ENCODE measurements at regions not wholly inside any gene's neighbourhood (a gene's known extent, or its start where the extent isn't known, plus 50 kb on each side); places are given as distances from the start of the nearest gene placed in this dataset.

GRCh38 chr6:170185175-170185978 lies 105.5 kb downstream of the DLL1 start (continued):
- TF ChIP-seq POLR2AphosphoS5 (IDR thresholded peaks at IDR 0.05; ENCODE audit: low read depth, low read length) = no peak
- TF ChIP-seq, protein P1, sequence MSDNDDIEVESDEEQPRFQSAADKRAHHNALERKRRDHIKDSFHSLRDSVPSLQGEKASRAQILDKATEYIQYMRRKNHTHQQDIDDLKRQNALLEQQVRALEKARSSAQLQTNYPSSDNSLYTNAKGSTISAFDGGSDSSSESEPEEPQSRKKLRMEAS (IDR thresholded peaks at IDR 0.05; ENCODE audit: low read depth) = no peak
- no peak for TF ChIP-seq RXRA (IDR thresholded peaks at IDR 0.05; ENCODE audit: borderline replicate concordance, low read depth)
- TF ChIP-seq FOSL2 (IDR thresholded peaks at IDR 0.05; ENCODE audit: borderline replicate concordance, low read depth) = no peak
- no peak for TF ChIP-seq GABPA (IDR thresholded peaks at IDR 0.05; ENCODE audit: low read depth)
- no peak for TF ChIP-seq IRF3 (IDR thresholded peaks at IDR 0.05; ENCODE audit: low read depth, low read length)
- no peak for TF ChIP-seq ZBTB33 (IDR thresholded peaks at IDR 0.05; ENCODE audit: borderline replicate concordance, low read depth)
- no peak for TF ChIP-seq RAD21 (IDR thresholded peaks at IDR 0.05; ENCODE audit: low read length)
- no peak for TF ChIP-seq TCF12 (IDR thresholded peaks at IDR 0.05)
- TF ChIP-seq, protein P2, sequence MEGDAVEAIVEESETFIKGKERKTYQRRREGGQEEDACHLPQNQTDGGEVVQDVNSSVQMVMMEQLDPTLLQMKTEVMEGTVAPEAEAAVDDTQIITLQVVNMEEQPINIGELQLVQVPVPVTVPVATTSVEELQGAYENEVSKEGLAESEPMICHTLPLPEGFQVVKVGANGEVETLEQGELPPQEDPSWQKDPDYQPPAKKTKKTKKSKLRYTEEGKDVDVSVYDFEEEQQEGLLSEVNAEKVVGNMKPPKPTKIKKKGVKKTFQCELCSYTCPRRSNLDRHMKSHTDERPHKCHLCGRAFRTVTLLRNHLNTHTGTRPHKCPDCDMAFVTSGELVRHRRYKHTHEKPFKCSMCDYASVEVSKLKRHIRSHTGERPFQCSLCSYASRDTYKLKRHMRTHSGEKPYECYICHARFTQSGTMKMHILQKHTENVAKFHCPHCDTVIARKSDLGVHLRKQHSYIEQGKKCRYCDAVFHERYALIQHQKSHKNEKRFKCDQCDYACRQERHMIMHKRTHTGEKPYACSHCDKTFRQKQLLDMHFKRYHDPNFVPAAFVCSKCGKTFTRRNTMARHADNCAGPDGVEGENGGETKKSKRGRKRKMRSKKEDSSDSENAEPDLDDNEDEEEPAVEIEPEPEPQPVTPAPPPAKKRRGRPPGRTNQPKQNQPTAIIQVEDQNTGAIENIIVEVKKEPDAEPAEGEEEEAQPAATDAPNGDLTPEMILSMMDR (IDR thresholded peaks at IDR 0.05) = no peak
- TF ChIP-seq MEF2A (IDR thresholded peaks at IDR 0.05; ENCODE audit: borderline replicate concordance, low read depth) = no peak

DNA sequence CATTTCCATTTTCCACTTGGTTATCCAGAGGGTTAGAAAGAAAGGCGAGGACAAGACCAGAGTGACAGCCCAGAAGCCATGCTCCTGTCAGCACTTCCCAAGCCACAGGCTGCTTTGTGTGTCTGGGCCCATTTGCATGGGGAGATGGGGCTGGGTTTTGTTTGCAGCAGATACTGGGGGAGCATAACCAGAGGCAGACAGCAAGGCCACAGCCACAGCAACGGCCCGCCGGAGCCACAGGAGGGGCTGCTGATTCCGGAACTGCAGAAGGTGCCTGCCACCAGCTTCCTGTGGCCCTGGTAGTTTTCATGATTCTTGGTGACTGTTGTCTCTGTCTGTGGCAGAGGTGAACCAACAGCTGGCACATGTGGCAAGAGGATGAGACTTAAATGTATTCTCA lies 106.6 kb downstream of the DLL1 start:
- no peak overlapping the region for H3K9ac ChIP-seq
- DNase-seq = no peak
- no peaks in the 10 kb centered on the region for H3K9me2 ChIP-seq
- H3K27me3 ChIP-seq (ENCODE audit: insufficient read depth) = no peaks in the 10 kb centered on the region
- H3K27ac ChIP-seq (ENCODE audit: low read depth in 2 of 2, low read length in 1 of 2) = no peak overlapping the region
- ChIA-PET POLR2A (no interaction called here), CTCF (no interaction called here)
- H3K4me1 ChIP-seq (ENCODE audit: control insufficient read depth in 1 of 2, insufficient read depth in 2 of 2, low read depth in 1 of 2, low read length in 1 of 2) = no peaks in the 10 kb centered on the region; a peak in 1 of 4 replicates
- H3K4me2 ChIP-seq = no peak overlapping the region
- H4K20me1 ChIP-seq (ENCODE audit: insufficient read depth) = no peaks in the 10 kb centered on the region
- H2AFZ ChIP-seq (ENCODE audit: low read depth) = no peak overlapping the region
- WGBS (ENCODE audit: low lambda C conversion rate) = 25% methylated on average over 1 of the region's 5 CpGs
- no peaks in the 10 kb centered on the region for H3K36me3 ChIP-seq (replicated peaks in 1 of 2; ENCODE audit: control insufficient read depth in 1 of 2, insufficient read depth in 2 of 2, low read length in 1 of 2)
- H3K4me3 ChIP-seq (ENCODE audit: low read depth in 2 of 2, low read length in 1 of 2) = no peak overlapping the region
- no peaks in the 10 kb centered on the region for H3K79me2 ChIP-seq (ENCODE audit: insufficient read depth)
- H3F3A ChIP-seq (replicated peaks; ENCODE audit: insufficient read depth) = no peaks in the 10 kb centered on the region
- no peaks in the 10 kb centered on the region for H3K9me3 ChIP-seq
- TF ChIP-seq SMC3 (IDR thresholded peaks at IDR 0.05; ENCODE audit: low read depth, low read length) (no peak), USF2 (IDR thresholded peaks at IDR 0.05; ENCODE audit: borderline replicate concordance, low read depth, low read length) (no peak), YY1 (IDR thresholded peaks at IDR 0.05; ENCODE audit: low read depth) (no peak), FOSL2 (IDR thresholded peaks at IDR 0.05; ENCODE audit: borderline replicate concordance, low read depth) (no peak), EZH2phosphoT487 (IDR thresholded peaks at IDR 0.05; ENCODE audit: borderline replicate concordance, low read depth) (no peak), CHD2 (IDR thresholded peaks at IDR 0.05; ENCODE audit: low read length, partially characterized antibody) (no peak), NRF1 (IDR thresholded peaks at IDR 0.05; ENCODE audit: low read depth, low read length) (no peak), IRF3 (IDR thresholded peaks at IDR 0.05; ENCODE audit: low read depth, low read length) (no peak), GABPA (IDR thresholded peaks at IDR 0.05; ENCODE audit: low read depth) (no peak)
- TF ChIP-seq, protein P1 (IDR thresholded peaks at IDR 0.05; ENCODE audit: low read depth) = no peak
- TF ChIP-seq, protein P3, sequence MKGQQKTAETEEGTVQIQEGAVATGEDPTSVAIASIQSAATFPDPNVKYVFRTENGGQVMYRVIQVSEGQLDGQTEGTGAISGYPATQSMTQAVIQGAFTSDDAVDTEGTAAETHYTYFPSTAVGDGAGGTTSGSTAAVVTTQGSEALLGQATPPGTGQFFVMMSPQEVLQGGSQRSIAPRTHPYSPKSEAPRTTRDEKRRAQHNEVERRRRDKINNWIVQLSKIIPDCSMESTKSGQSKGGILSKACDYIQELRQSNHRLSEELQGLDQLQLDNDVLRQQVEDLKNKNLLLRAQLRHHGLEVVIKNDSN (IDR thresholded peaks at IDR 0.05; ENCODE audit: borderline replicate concordance, low read depth) = no peak
- TF ChIP-seq, protein P2 (IDR thresholded peaks at IDR 0.05) = no peak

All from SK-N-SH (cell line).